Neuronal stem cell (in vitro differentiated cells): ENCODE measurements at regions not wholly inside any gene's neighbourhood (a gene's known extent, or its start where the extent isn't known, plus 50 kb on each side); places are given as distances from the start of the nearest gene placed in this dataset.

Experiments
- DNase-seq: peaks from one replicate; pipeline ENCODE4 v3.0.0-alpha.2; 2013; ENCODE audit warnings: low spot score
- H2AFZ ChIP-seq: one replicate; pipeline ENCODE4 v1.6.1; 2013; ENCODE audit warnings: mild to moderate bottlenecking, low read length, inconsistent platforms
- H2AK5ac ChIP-seq: 2 replicates; pipeline ENCODE4 v1.6.1; 2013; ENCODE audit warnings: low read depth, mild to moderate bottlenecking, inconsistent platforms, low read length, moderate library complexity, mixed read lengths
- H2BK120ac ChIP-seq: 2 replicates; pipeline ENCODE4 v1.6.1; 2013; ENCODE audit warnings: low read depth, mild to moderate bottlenecking, inconsistent platforms, low read length, moderate library complexity, mixed read lengths
- H2BK12ac ChIP-seq: one replicate; pipeline ENCODE4 v1.6.1; 2013; ENCODE audit warnings: low read length, inconsistent platforms
- H2BK15ac ChIP-seq: 2 replicates; pipeline ENCODE4 v1.6.1; 2013; ENCODE audit warnings: mild to moderate bottlenecking, low read length, inconsistent platforms, mixed read lengths
- H2BK5ac ChIP-seq: one replicate; pipeline ENCODE4 v1.6.1; 2013; ENCODE audit warnings: inconsistent platforms, mild to moderate bottlenecking, low read length, moderate library complexity
- H3K14ac ChIP-seq: one replicate; pipeline ENCODE4 v1.6.1; 2013; ENCODE audit warnings: low read length, inconsistent platforms
- H3K18ac ChIP-seq: 2 replicates; pipeline ENCODE4 v1.6.1; 2013; ENCODE audit warnings: low read length, inconsistent platforms
- H3K23ac ChIP-seq: 2 replicates; pipeline ENCODE4 v1.6.1; 2013; ENCODE audit warnings: low read depth, mild to moderate bottlenecking, mixed read lengths, low read length, inconsistent platforms; ENCODE audit not compliant: poor library complexity
- H3K27ac ChIP-seq: replicated peaks from 3 replicates; pipeline ENCODE4 v1.5.1; 2013; ENCODE audit warnings: low read length, inconsistent platforms
- H3K27me3 ChIP-seq, 3 experiments: 2 replicates each; pipeline ENCODE4 v1.6.1; 2013; ENCODE audit warnings: low read length in 3 of 3, mild to moderate bottlenecking in 2 of 3, inconsistent platforms in 1 of 3, low read depth in 1 of 3, mixed read lengths in 1 of 3, moderate library complexity in 1 of 3; ENCODE audit not compliant: control insufficient read depth in 3 of 3, insufficient read depth in 3 of 3
- H3K36me3 ChIP-seq, 2 donors: replicated peaks in 1 of 2; 2 replicates each; pipeline ENCODE4 v1.6.1; 2013; ENCODE audit warnings: low read length in 2 of 2; ENCODE audit not compliant: control insufficient read depth in 2 of 2, insufficient read depth in 2 of 2
- H3K4ac ChIP-seq: 2 replicates; pipeline ENCODE4 v1.6.1; 2013; ENCODE audit warnings: inconsistent platforms, mild to moderate bottlenecking, low read length, moderate library complexity
- H3K4me1 ChIP-seq, 2 donors: 1 replicate in 1 of 2; 2 replicates in 1 of 2; pipeline ENCODE4 v1.6.1; 2013; ENCODE audit warnings: low read length in 2 of 2, low read depth in 1 of 2; ENCODE audit not compliant: control insufficient read depth in 2 of 2, insufficient read depth in 1 of 2
- H3K4me2 ChIP-seq: one replicate; pipeline ENCODE4 v1.6.1; 2013; ENCODE audit warnings: mild to moderate bottlenecking, low read length, inconsistent platforms; ENCODE audit not compliant: insufficient read depth, poor library complexity, severe bottlenecking
- H3K4me3 ChIP-seq, 2 donors: 2 replicates each; pipeline ENCODE4 v1.5.1; 2013; ENCODE audit warnings: low read length in 2 of 2, mild to moderate bottlenecking in 2 of 2, inconsistent platforms in 1 of 2, moderate library complexity in 1 of 2
- H3K79me1 ChIP-seq: one replicate; pipeline ENCODE4 v1.6.1; 2013; ENCODE audit warnings: low read depth, mild to moderate bottlenecking, inconsistent platforms, low read length, moderate library complexity
- H3K9ac ChIP-seq: one replicate; pipeline ENCODE4 v1.6.1; 2013; ENCODE audit warnings: mild to moderate bottlenecking, low read depth, low read length, inconsistent platforms; ENCODE audit not compliant: poor library complexity
- H3K9me3 ChIP-seq, 2 donors: replicated peaks in 1 of 2; 2 replicates each; pipeline versions ENCODE3 to v1.6.1; 2013; ENCODE audit warnings: low read length in 2 of 2, mild to moderate bottlenecking in 2 of 2, inconsistent platforms in 1 of 2, low read depth in 1 of 2, mixed read lengths in 1 of 2, moderate library complexity in 1 of 2; ENCODE audit not compliant: control insufficient read depth in 2 of 2, insufficient read depth in 1 of 2
- H4K8ac ChIP-seq: one replicate; pipeline ENCODE4 v1.6.1; 2013; ENCODE audit warnings: low read depth, mild to moderate bottlenecking, inconsistent platforms, low read length, moderate library complexity
- H4K91ac ChIP-seq: one replicate; pipeline ENCODE4 v1.6.1; 2013; ENCODE audit warnings: low read length, low read depth, mild to moderate bottlenecking, inconsistent platforms; ENCODE audit not compliant: poor library complexity
- WGBS, 2 donors: extraction: QIAGEN DNeasy Blood & Tissue Kit; methylation state at CpG; one replicate each; pipeline ENCODE4 v1.1.7; 2013; ENCODE audit warnings: missing lambda C conversion rate in 2 of 2, mixed read lengths in 1 of 2; ENCODE audit not compliant: insufficient read length in 2 of 2, insufficient replicate concordance in 1 of 2; ENCODE audit errors: extremely low coverage in 2 of 2; 5-methylcytosine and 5-hydroxymethylcytosine counted together

DNA sequence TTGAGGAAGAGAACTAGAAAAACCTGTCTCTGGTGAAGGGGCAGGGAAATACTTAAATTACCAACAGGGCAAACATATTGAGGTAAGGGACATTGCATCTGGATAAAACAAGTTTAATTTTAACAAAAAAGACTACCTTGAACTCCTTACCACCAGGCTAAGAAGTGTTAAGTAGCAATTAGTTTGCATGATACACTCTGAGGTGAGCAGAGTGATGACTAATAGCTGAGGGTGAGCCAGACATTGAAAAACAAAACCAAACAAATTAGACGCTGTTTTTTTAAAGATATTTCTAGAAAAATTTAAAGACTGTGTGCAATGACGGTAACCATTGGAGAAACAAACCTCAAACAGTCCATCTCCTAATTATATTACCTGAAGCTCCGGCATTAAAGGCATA, 105.9 kb downstream of the ANKRD7 start:
- H3K9me3 ChIP-seq = no peaks in the 10 kb centered on the region
- no CpG with 5 or more reads among the region's 3 CpGs for WGBS, 2 donors
- H3K4me1 ChIP-seq = no peaks in the 10 kb centered on the region
- no peak overlapping the region for H3K9ac ChIP-seq
- no peak overlapping the region for H3K27ac ChIP-seq
- no peak overlapping the region for H2AK5ac ChIP-seq
- no peak overlapping the region for H2BK120ac ChIP-seq
- no peak overlapping the region for H4K8ac ChIP-seq
- H3K18ac ChIP-seq = no peak overlapping the region
- H3K23ac ChIP-seq = no peak overlapping the region
- no peaks in the 10 kb centered on the region for H3K36me3 ChIP-seq
- no peak overlapping the region for H2BK12ac ChIP-seq
- H3K4me3 ChIP-seq = no peak overlapping the region
- no peak overlapping the region for H2BK5ac ChIP-seq
- no peak overlapping the region for H3K4me2 ChIP-seq
- H2BK15ac ChIP-seq = no peak overlapping the region
- DNase-seq = no peak
- H3K79me1 ChIP-seq = no peaks in the 10 kb centered on the region
- no peak overlapping the region for H2AFZ ChIP-seq
- H3K14ac ChIP-seq = no peak overlapping the region
- no peaks in the 10 kb centered on the region for H3K27me3 ChIP-seq
- H3K4ac ChIP-seq = no peak overlapping the region
- no peak overlapping the region for H4K91ac ChIP-seq

DNA sequence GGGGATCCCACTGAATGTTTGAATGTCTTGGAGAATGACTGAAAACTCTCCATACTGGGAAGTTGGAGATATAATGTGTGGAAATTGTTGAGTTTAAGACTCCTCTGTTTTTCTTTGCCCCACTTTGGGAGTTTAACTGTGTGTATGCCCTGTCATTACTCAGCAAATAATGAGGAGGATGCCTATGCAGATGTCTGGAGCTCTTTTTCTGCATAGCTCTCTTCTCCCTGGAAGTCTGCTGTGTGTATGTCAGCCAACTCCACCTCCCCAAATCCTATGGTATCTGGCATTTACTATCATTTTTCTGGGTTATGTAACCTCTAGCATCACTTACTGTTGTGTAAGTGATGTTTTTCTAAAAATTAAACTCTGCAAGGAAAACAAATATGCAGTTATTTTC, 122.2 kb downstream of the ANKRD7 start:
- H3K27me3 ChIP-seq = no peaks in the 10 kb centered on the region
- H3K36me3 ChIP-seq = no peaks in the 10 kb centered on the region
- H4K91ac ChIP-seq = no peak overlapping the region
- H2BK5ac ChIP-seq = no peak overlapping the region
- H2BK12ac ChIP-seq = no peak overlapping the region
- H3K4me3 ChIP-seq = no peak overlapping the region
- H3K27ac ChIP-seq = no peak overlapping the region
- DNase-seq = no peak
- H4K8ac ChIP-seq = no peak overlapping the region
- H3K9me3 ChIP-seq = no peaks in the 10 kb centered on the region
- no peak overlapping the region for H3K23ac ChIP-seq
- H3K4me1 ChIP-seq = no peaks in the 10 kb centered on the region
- no peaks in the 10 kb centered on the region for H3K79me1 ChIP-seq
- H2AFZ ChIP-seq = no peak overlapping the region
- no peak overlapping the region for H2AK5ac ChIP-seq
- no peak overlapping the region for H2BK120ac ChIP-seq
- no peak overlapping the region for H2BK15ac ChIP-seq
- no peak overlapping the region for H3K4ac ChIP-seq
- no peak overlapping the region for H3K18ac ChIP-seq
- H3K4me2 ChIP-seq = no peak overlapping the region
- no peak overlapping the region for H3K14ac ChIP-seq
- H3K9ac ChIP-seq = no peak overlapping the region

DNA sequence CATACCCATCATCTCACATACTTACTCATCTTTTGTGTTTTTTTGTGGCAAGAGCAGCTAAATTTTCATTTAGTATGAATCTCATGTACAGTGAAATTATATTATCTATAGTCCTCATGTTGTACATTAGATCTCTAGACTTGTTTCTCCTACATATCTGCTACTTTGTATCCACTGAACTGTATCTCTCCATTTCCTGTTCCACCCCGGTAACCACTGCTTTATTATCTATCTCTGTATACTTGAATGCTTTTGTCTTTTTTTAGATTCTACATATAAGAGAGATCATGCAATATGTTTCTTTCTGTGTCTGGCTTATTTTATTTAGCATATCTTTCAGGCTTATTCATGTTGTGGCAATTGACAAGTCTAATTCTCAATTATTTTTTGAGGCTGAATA, 125.1 kb downstream of the ANKRD7 start:
- H3K79me1 ChIP-seq = no peaks in the 10 kb centered on the region
- H3K9ac ChIP-seq = no peak overlapping the region
- H2BK120ac ChIP-seq = no peak overlapping the region
- no peak overlapping the region for H4K8ac ChIP-seq
- no CpG with 5 or more reads among the region's 1 CpG for WGBS, 2 donors
- no peak overlapping the region for H3K4me2 ChIP-seq
- no peak overlapping the region for H2BK12ac ChIP-seq
- H3K4me1 ChIP-seq = no peaks in the 10 kb centered on the region
- no peak overlapping the region for H2BK5ac ChIP-seq
- H3K23ac ChIP-seq = no peak overlapping the region
- no peaks in the 10 kb centered on the region for H3K27me3 ChIP-seq
- no peak for DNase-seq
- H3K18ac ChIP-seq = no peak overlapping the region
- no peak overlapping the region for H2BK15ac ChIP-seq
- no peak overlapping the region for H3K4ac ChIP-seq
- H3K4me3 ChIP-seq = no peak overlapping the region
- H3K36me3 ChIP-seq = no peaks in the 10 kb centered on the region
- no peak overlapping the region for H3K27ac ChIP-seq
- no peak overlapping the region for H2AFZ ChIP-seq
- H3K14ac ChIP-seq = no peak overlapping the region
- no peak overlapping the region for H4K91ac ChIP-seq
- H2AK5ac ChIP-seq = no peak overlapping the region
- no peaks in the 10 kb centered on the region for H3K9me3 ChIP-seq

- Histone ChIP-seq H3K9me3 (no peaks in the 10 kb centered on the region), H3K36me3 (no peaks in the 10 kb centered on the region), H4K8ac (no peak overlapping the region), H2BK15ac (no peak overlapping the region), H3K79me1 (no peaks in the 10 kb centered on the region), H3K14ac (no peak overlapping the region), H2AFZ (no peak overlapping the region), H3K4me2 (no peak overlapping the region), H2BK120ac (no peak overlapping the region), H3K4ac (no peak overlapping the region), H3K4me3 (no peak overlapping the region), H3K18ac (no peak overlapping the region), H2BK5ac (no peak overlapping the region), H2AK5ac (no peak overlapping the region), H3K27me3 (no peaks in the 10 kb centered on the region), H3K27ac (no peak overlapping the region), H4K91ac (no peak overlapping the region), H3K4me1 (no peaks in the 10 kb centered on the region), H3K9ac (no peak overlapping the region), H2BK12ac (no peak overlapping the region), H3K23ac (no peak overlapping the region)
- no peak for DNase-seq
- WGBS, 2 donors = no CpG with 5 or more reads among the region's 1 CpG
These were observed 125.8 kb downstream of the ANKRD7 start for GRCh38 chr7:118350260-118350659.
